ENCODE measurements at regions not wholly inside any gene's neighbourhood (a gene's known extent, or its start where the extent isn't known, plus 50 kb on each side); places are given as distances from the start of the nearest gene placed in this dataset.

DNA sequence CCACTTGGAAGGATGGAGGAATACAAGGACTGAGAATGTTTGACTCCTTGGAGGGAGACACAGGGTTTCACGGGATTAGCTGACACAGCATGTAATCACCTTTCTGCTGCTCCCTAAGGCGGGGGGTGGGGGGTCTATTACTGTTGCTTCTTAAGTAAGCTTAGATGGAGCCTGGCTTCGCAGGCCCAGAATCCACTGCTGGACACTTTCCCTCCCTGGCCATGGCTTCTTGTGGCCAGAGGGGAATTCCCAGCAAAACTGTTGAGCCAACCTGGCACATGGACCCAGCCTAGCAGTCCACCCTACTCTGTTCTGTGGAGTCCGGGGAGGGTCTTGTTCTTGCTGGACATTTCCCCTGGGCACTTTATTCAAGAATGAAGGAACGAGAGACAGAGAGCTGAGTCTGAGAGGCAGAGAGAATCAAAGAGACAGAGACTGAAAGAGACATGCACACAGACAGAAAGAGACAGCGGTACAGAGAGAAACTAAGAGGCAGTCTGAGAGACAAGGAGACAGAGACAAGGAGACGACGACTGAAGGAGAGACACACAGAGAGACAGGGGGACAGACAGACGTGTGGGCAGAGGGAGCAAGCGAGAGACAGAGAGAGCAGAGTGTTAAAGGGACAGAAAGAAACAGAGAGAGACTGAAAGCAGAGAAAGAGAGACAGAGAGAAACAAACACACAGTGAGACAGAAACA, 55.6 kb upstream of the DLG1 start:
- TF ChIP-seq, protein P1, sequence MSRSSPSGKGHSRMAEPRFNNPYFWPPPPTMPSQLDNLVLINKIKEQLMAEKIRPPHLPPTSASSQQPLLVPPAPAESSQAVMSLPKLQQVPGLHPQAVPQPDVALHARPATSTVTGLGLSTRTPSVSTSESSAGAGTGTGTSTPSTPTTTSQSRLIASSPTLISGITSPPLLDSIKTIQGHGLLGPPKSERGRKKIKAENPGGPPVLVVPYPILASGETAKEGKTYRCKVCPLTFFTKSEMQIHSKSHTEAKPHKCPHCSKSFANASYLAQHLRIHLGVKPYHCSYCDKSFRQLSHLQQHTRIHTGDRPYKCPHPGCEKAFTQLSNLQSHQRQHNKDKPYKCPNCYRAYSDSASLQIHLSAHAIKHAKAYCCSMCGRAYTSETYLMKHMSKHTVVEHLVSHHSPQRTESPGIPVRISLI (tag by site-specific recombination; IDR thresholded peaks at IDR 0.05): no peak
- no peak for TF ChIP-seq CTCF (tag by site-specific recombination; IDR thresholded peaks at IDR 0.05)
- TF ChIP-seq ZNF23 (tag by site-specific recombination; IDR thresholded peaks at IDR 0.05; ENCODE audit: borderline replicate concordance): no peak
- TF ChIP-seq KLF16 (tag by site-specific recombination; IDR thresholded peaks at IDR 0.05): no peak
- no peak for TF ChIP-seq ZNF660 (tag by site-specific recombination; IDR thresholded peaks at IDR 0.05)
- TF ChIP-seq ZNF324 (tag by site-specific recombination; IDR thresholded peaks at IDR 0.05): no peak
- TF ChIP-seq YY1 (tag by site-specific recombination; IDR thresholded peaks at IDR 0.05): no peak
- TF ChIP-seq, protein P2, sequence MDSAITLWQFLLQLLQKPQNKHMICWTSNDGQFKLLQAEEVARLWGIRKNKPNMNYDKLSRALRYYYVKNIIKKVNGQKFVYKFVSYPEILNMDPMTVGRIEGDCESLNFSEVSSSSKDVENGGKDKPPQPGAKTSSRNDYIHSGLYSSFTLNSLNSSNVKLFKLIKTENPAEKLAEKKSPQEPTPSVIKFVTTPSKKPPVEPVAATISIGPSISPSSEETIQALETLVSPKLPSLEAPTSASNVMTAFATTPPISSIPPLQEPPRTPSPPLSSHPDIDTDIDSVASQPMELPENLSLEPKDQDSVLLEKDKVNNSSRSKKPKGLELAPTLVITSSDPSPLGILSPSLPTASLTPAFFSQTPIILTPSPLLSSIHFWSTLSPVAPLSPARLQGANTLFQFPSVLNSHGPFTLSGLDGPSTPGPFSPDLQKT (IDR thresholded peaks at IDR 0.05; ENCODE audit: borderline replicate concordance, low read depth, low read length): no peak
- TF ChIP-seq ZNF10 (tag by site-specific recombination; IDR thresholded peaks at IDR 0.05): no peak
- TF ChIP-seq TCF7L2 (IDR thresholded peaks at IDR 0.05; ENCODE audit: borderline replicate concordance, low read depth, low read length): no peak
- no peak for TF ChIP-seq KLF9 (tag by site-specific recombination; IDR thresholded peaks at IDR 0.05; ENCODE audit: low read depth)
